Pulmonary artery endothelial cell (primary cell): ENCODE measurements at regions not wholly inside any gene's neighbourhood (a gene's known extent, or its start where the extent isn't known, plus 50 kb on each side); places are given as distances from the start of the nearest gene placed in this dataset.

Experiments used
- DNase-seq: peaks from one replicate; pipeline ENCODE4 v3.0.0-alpha.2; 2011; ENCODE audit warnings: low read depth, low spot score

DNA sequence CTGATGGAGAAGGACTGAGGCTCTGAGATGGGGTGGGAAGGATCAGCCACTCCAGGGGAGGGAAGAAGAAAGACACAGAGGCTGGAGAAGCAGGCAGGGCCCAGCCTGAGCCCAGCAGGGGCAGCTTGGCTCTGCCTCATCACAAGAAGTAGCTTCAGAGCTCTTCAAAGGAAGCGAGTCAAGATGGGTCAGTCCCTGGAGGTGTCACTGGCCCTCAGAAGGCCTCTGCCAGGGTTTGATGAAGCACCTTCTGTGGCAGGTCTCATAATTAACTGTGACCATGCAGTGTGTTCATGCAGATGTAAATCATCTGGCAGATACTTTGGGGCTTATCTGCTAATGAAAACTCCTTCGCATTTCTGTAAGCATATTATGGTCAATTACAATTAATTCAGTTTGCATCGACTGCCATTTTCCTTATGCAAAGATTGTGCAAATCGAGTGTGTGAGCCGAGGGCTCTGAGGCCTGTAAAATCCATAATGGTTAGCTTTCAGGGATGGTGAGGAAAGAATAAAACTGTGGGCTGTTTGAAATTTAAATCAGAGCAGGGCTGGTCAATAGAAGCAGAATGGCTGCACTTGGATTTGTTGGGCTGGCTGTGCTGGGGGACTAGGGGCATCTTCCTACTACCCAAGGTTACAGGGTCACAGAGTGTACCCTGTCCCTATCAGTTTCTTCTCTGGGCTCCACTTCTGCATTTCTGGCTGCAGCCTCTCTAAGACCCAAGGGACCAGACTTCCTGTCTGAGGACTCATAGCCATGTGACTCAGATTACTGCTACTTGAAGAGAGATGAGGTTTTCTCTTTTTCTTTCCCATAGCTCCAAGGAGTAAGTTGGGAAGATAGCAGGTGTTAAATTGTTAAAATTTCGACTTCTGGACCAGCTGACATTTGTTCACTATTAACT lies 376.6 kb downstream of the DHX35 start:
- DNase-seq = no peak

- DNase-seq = no peak
Observed at GRCh38 chr20:39333211-39333610, 371.1 kb downstream of the DHX35 start.

DNA sequence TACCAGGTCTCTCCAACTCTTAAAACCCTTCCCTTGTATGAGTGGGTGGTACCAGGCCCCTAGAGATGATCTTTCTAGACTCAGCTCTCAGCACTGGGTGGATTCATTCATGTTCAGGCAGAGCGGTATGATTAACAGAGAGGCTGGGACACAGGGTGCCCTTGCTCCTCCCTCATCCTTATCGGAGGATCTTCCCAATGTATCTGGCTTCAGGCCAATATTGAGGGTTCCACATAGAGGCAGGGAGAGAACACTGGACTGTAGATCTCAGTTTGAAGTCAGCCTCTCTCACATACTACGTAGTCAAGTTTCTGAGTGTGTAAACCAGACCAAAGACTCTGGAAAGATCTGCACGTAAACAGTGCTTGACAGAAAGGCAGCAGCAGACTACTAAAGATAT lies 366.2 kb downstream of the DHX35 start:
- no peak for DNase-seq

DNA sequence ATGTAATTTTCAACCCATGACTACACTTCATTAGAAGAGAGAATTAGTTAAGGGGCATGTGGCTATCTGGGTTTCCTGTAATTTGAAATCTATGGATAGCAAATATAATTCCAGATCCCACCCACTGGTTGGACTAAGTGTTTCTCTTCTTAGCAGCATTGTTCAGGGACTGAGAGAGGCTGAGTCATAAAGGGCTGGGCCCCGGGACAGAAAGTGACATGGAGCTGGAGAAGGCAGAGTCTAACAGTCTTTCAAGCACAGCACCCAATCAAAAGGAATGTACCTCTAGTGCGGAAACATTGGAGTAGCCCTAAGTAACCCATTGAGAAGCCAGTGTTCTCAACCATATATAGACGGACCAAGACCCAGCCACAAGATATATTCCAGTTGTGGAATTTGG lies 363.9 kb downstream of the DHX35 start:
- no peak for DNase-seq

- no peak for DNase-seq
Observed at GRCh38 chr20:39318911-39319310, 356.8 kb downstream of the DHX35 start.

DNA sequence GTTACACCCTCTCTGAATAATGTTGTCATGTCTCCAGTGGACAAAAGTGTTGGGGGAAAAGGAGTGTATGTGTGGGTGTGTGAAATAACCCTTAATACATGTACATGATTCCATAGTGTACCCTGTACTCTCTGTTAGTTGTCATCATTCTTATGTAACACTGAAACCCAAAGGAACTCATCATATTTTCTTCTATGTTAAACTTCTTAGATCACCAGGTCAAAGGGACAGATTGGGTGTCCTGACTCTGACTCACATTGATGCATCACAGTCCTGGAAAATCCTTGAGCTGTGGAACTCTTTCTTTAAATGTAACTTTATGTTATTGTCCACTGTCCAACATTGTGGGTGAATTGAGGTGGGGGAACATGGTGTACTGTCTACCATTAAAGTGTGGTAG lies 350.5 kb downstream of the DHX35 start:
- DNase-seq = no peak

DNA sequence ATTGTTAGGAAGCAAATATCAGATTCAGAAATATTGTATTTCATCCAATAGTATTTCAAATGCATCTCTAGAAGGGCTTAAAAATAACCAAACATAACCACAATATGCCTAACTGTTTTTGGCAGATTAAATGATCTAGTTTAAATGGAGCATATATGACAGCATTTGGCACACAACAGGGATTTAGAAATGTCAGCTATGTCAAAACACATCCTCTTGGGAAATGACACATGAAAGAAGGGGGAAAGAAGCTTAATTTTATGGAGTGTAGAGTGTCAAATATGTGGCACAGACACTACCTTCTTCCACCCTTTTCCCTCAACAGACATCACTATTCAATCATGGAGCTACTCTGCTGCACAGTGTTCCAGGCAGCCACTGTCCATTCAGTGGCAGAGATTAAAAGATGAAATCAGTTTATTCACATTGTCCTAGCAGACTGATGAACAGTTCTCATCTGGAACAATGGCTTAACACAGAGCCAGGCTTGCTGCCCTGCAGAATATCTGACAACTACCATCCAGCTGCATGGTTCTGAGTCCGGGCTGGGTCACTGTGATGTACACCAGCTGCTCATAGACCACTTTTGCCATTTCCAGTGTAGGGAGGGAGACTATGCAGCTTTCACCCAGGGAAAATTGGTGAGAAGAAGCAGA lies 349.8 kb downstream of the DHX35 start:
- DNase-seq = no peak

DNA sequence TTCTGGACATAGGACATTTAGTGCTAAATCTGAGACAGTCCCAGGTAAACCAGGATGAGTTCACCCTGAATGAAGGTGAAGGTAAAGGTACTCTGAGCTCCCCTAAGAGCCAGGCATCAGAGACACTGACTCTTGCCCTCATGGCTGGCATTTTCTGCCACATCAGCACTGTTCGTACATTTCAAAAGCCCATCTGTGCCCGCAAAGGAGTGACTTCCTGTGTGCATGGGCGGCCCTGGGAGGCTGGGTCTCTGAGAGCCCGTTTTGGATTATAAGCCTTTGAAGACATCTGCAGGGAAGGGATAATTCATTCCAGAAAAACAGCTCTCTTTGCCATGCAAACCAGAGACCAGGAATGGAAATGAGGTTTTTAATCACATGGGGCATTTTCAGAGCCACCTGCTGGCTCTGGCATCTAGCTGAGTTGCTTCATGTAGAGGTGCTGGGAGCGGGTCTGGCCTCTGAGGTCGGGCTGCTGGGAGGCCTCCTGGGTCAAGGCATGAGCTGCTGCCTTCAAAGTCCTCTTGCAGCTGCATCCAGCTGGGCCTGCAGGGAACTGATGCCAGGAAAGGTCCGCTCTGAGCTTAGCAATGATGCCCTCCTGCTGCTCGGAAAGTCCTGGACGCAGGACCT lies 348.3 kb downstream of the DHX35 start:
- no peak for DNase-seq

GRCh38 chr20:39309458-39309857 lies 347.3 kb downstream of the DHX35 start:
- no peak for DNase-seq

- DNase-seq = no peak
Observed at GRCh38 chr20:39302312-39302711, 340.2 kb downstream of the DHX35 start.

- no peak for DNase-seq
Observed at GRCh38 chr20:39299783-39300182, 337.6 kb downstream of the DHX35 start.

DNA sequence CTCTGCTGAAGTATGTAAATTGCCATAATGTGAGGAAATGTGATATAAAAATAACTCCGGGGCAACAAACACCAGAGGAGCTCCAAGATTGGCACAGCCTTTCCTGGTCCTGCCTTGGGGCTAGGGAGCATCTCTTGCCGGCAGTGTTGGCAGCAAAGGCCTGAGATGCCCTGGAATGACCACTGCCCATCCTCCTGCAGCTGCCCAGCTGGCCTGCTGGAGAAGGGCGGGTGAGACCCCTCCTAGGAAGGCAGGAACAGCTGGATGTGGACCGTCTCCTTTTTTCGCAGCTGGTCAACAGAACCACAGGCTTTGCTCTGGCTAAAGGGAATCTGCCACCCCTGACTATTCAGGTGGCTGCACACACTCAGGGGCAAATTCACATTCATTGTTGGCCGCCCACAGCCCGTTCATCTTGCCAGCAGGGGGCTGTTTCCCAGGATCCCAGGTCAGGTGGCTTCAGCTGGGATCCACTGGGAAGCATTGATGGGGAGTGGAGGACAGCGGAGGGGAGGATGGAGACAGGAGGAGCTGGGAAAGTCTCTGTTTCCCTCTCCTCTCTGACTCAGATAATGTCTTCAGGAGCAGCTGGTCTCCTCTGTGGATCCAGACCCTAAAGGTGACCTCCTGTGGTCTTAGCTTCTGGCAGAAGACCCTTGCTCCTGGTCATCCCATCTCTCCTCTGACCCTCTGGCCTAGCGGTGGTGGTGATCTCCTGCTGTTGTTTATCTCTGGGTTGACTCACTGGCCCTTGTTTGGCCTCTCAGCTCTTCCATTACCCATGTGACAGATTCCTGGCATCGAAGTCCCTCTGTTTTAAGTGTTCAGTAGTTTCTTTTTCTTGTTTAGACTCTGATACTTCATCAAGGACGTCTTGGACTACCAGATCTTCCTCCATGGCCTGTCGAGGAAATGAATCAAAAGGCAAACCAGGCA lies 336.7 kb downstream of the DHX35 start:
- DNase-seq = no peak

- no peak for DNase-seq
Observed at GRCh38 chr20:39298121-39298520, 336.0 kb downstream of the DHX35 start.

GRCh38 chr20:39295301-39295700 lies 333.2 kb downstream of the DHX35 start:
- DNase-seq = no peak

DNA sequence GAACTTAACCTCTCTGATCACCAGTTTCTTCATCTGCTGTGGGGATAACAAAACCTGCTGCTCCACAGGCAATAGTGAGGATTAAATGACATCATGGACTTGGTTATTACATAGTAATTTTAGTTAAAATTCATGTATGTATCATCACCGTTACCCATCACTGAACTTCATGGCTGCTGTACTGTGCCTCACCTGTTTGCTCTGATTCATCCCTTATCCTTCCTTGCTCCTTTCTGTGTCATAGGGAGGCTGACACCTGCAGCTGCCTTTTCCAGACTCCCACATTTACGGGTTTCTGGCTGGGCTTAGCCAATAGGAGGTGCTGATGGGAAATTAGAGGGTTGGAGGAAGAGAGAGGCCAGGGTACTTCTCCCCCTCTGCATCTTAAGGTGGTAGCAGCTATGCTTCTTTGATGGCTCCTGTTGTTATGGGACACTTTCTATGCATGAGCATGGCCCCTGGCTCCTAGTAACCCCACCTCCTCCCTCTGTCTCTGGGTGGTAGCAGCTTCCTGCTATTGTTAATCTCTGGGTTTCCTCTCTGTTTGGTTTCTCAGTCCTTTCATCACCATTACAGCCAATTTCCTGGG lies 332.1 kb downstream of the DHX35 start:
- no peak for DNase-seq

DNA sequence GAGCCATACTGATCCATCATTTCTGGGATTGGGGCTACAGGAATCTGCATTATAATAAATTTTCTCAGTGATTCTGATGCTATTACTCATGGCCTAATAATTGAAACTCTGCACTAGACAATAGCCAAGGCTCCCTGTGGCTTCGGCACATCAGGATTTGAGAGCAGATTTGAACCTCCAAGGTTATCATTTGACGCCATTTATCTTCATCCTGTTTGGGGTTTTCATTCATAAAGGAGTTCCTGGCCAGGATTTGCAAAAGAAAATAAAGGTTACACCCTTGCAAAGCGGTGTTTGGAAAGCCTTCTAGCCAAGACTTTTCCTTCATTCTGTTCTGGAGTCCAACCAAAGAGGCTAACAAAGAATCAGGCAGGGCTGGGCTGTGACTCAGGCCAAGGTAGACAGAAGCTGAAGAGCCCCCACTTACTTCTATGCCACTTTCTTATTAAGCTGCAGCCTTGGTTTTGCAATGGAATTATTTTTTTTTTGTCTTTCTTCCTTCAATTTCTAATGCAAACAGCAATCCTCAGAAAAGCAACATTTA lies 330.1 kb downstream of the DHX35 start:
- DNase-seq = no peak

DNA sequence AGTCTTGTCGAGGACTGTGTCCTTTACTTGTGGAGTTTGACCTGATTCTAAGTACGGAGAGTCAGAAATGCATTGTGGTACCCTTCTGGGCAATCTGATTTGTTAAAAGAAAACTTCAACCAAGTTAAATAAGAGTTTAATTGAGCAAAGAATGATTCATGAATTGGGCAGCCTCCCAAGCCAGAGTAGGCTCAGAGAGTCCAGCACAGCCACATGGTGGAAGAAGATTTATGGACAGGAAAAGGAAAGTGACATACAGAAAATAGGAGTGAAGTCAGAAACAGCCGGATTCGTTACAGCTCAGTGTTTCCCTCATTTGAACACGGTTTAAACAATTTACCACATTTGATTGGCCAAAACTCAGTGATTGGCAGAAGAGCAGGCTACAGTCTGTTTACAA lies 329.2 kb downstream of the DHX35 start:
- no peak for DNase-seq

DNA sequence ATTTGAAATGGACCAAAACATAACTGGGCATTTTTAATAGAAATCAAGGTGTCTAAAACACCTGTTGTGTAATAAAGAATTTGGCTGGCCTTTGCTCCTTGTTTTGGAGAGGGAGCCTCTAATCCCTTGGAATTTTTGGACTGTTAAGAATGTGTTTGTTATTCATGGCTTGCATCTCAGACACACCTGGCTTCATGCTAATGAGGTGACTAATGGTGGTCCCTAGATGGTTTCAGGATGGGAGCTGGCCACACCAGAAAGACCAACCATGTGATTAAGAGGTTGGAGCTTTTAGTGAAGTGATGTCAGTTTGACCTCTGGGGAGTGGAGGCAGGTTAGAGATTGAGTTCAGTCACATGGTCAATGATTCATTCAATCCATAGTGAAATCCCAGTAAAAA lies 328.4 kb downstream of the DHX35 start:
- DNase-seq = no peak

DNA sequence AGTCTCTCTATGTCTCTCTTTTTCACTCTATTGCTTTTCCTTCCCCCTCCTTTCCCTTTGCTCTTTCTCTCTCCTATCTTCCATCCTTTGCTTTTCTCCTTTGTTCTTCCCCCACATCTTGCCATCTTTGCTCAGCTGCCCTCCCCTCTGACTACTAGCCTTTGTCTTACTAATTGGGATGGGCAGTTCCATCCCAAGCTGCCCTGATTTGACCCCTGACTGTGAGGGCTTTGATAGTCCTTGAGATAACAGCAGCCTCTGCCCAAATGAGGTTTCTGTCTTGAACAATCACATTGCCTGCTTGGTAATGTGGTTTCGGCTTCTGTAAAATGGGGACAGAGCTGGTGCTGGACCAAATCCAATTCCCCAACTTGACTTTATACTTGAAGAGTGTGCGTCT lies 327.7 kb downstream of the DHX35 start:
- no peak for DNase-seq

GRCh38 chr20:39289316-39289715 lies 327.2 kb downstream of the DHX35 start:
- no peak for DNase-seq

DNA sequence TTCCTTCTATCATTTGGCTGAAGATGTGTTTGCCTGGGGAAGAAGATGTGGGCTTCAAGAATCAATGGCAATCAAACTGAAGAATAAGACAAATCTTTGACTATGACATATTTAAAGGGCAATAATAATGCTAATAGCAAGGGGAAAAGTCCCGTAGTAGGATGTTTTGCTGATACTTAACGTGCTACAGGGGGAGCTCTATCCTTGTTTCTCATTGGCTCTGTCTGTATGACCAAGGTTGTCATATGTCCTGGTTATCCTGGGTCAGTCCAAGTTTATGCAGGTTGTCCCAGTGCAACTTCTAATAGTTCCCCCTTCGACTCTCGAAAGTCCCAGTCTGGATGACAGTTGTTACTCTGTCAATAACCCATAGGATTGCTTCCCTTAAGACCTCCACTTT lies 321.3 kb downstream of the DHX35 start:
- DNase-seq = no peak
